Omental fat pad (tissue), 3 donors: ENCODE measurements at regions not wholly inside any gene's neighbourhood (a gene's known extent, or its start where the extent isn't known, plus 50 kb on each side); places are given as distances from the start of the nearest gene placed in this dataset.

Source experiments
- ATAC-seq: fragments of 150-250 bp; one replicate; pipeline ENCODE4 v1.9.1; 2016; ENCODE audit warnings: mild to moderate bottlenecking, moderate library complexity; ENCODE audit not compliant: low FRiP score
- DNase-seq: peaks from one replicate; pipeline ENCODE4 v3.0.0-alpha.2; 2019; ENCODE audit warnings: low spot score
- CTCF ChIP-seq, 3 donors: fragments of 450-650 bp; IDR thresholded peaks; one replicate each; pipeline ENCODE4 v1.5.1; 2016 to 2017; ENCODE audit warnings: antibody characterized with exemption in 3 of 3, mild to moderate bottlenecking in 3 of 3, moderate library complexity in 2 of 3

GRCh38 chr10:124220971-124221355, 127.6 kb upstream of the CHST15 start:
- ATAC-seq (no peak), DNase-seq (no peak)
- TF ChIP-seq CTCF (IDR thresholded peaks at IDR 0.05) = no peak

DNA sequence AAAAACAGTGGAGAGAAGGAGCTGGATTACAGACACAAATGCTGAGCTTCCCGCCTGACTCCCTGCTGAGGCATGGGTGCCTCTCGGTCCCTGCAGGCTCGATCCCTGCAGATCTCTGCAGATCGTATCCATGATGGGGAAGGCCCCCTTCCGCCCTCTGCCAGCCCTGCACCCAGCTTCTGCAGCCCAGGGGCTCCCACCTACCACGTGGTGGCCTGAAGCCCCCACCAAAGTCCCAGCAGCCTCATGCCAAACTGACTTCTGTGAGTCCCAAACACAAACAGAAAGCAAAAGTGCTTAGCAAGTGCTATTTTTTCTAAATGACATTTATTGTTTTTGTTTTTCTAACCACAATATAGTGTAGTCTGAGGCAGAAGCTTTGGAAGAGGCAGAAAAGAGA, 127.1 kb upstream of the CHST15 start:
- ATAC-seq (no peak), DNase-seq (no peak)
- TF ChIP-seq CTCF (IDR thresholded peaks at IDR 0.05) = no peak

DNA sequence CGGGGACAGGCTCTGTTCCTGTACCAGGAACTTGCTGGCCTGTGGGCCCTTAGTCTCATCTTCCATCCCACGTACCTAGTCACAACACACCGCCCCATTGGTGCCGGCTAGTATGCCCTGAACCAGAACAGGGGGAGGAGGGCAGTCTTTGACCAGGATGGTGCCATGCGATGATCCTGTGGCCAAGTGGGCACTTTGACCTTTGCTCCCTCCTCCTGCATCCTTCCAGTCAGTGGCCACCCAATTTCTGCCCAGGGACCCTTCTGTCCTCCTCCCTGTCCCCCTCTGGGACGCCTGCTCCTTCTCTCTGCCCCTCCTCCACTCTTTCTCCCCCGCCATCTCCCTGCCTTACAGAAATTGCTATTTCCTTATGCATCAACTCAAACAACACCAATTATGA, 126.3 kb upstream of the CHST15 start:
- ATAC-seq (no peak), DNase-seq (no peak)

DNA sequence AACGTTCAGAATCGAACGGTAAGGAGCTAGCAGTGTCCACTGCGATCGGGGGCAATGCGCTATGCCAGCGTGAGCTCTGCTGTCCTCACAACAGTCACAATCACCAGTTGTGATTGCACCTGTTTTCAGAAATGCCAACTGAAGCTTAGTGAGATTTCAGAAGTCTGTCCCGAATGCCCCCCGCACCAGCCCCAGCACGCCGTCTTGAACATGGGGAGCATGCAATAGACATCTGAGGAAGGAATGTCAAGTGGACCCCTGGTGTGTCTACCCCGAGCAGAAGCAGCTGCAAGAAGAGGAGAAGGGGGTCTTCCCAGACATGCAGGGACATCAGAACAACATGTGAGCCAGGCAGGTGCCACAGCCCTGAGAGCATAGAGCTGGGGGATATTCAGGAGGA, 125.7 kb upstream of the CHST15 start:
- no peak for DNase-seq

More for the DNA sequence above, 126.3 kb upstream of the CHST15 start:
- no peak for TF ChIP-seq CTCF (IDR thresholded peaks at IDR 0.05)

GRCh38 chr10:124217906-124218804, 124.8 kb upstream of the CHST15 start:
- no peak for TF ChIP-seq CTCF (IDR thresholded peaks at IDR 0.05)
- no peak for DNase-seq
- ATAC-seq = no peak

More for the DNA sequence above, 125.7 kb upstream of the CHST15 start:
- TF ChIP-seq CTCF (IDR thresholded peaks at IDR 0.05) = no peak
- no peak for ATAC-seq

DNA sequence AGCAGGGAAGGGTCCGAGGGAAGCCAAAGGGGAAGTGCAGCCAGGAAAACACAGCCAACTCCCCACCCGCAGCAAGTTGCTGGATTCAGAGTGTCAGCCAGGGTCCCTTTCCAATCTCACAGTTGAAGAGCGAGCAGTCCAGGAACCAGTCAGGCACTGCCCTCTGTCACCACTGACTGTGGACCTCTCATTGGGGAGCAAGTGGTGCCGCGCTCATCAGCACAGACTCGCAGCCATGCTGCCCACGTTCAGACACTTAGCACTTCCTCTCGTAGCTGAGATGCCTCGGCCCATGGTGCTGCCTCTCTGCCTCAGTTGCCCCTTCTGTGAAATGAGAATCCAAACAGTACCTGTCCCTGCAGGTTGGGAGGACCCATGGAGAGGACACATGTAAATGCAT, 123.6 kb upstream of the CHST15 start:
- DNase-seq (no peak), ATAC-seq (no peak)
- no peak for TF ChIP-seq CTCF (IDR thresholded peaks at IDR 0.05)
